A673 (cell line): ENCODE measurements at regions not wholly inside any gene's neighbourhood (a gene's known extent, or its start where the extent isn't known, plus 50 kb on each side); places are given as distances from the start of the nearest gene placed in this dataset.

Experiments
- CTCF ChIP-seq: fragments of 300-800, 200-600 bp; sonication (generic); conservative IDR thresholded peaks from 2 replicates; pipeline ENCODE4 v1.5.1; 2017; ENCODE audit warnings: low read depth, mild to moderate bottlenecking, antibody characterized with exemption, low read length, moderate library complexity, mixed read lengths
- EZH2 ChIP-seq: fragments of 200-600 bp; sonication (generic); IDR thresholded peaks from 2 replicates; pipeline ENCODE4 v1.6.1; 2017; ENCODE audit warnings: borderline replicate concordance, low read depth, mild to moderate bottlenecking, mixed read lengths, antibody characterized with exemption, low read length; ENCODE audit not compliant: poor library complexity, severe bottlenecking

DNA sequence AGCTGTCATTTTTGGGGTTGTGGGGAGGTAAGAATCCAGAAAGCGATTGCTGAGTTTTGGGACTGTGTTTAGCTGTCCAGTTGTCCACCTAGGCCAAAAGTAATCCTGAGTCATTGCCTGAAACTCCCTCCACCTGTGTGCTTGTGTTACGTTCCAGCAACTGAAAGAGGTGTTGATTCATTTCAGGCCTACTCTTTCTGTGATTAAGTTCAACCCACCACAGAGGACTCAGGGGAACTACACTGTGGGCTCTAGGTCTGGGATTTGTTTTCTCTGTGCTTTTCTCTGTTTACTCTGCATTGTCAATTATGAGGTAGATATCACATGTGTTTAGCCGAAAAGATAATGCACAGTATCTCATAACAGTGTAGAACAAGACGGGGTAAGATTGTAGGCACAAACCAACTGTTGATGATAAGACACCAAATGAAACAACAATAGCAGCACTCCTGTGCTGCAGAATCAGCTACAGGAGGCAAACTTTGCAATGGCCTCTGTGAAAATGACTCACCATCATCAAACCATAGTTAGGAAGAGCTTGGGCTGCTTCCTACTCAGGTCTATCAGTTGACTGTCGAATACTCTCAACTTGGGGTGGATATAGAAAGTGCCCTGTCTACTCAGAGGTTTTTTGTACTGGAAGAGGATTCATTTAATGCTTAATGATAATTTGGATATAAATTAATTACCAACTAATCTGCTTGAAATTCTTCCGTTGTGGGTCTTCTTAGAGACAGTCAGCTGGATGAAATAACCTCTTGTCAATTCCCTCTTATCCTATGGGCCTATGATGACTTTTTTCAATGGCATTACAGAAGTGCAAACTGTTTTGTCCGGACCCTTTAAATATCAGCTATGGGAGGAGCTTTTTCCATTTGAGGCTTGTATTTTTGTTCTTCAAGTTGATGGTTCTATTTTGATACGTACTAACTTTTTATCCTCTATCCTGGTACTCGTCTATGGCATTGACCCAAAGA, 385.9 kb downstream of the BMP4 start:
- no peak for TF ChIP-seq CTCF
- TF ChIP-seq EZH2 = no peak
